HG03196 (cell line): ENCODE measurements at regions not wholly inside any gene's neighbourhood (a gene's known extent, or its start where the extent isn't known, plus 50 kb on each side); places are given as distances from the start of the nearest gene placed in this dataset.
"Not testable (repeated sequence)": the region's sequence is repeated elsewhere in the genome, so short reads cannot be mapped to it uniquely, and the experiment has no call there.

ENCODE experiments used
- ATAC-seq: cut with Tn5 transposase; IDR thresholded peaks from one replicate; pipeline ENCODE4 v1.9.1; 2021; ENCODE audit not compliant: unreplicated experiment

- ATAC-seq: no peak
Measured at GRCh38 chr1:4210043-4210442, 310.0 kb upstream of the C1orf174 start.

DNA sequence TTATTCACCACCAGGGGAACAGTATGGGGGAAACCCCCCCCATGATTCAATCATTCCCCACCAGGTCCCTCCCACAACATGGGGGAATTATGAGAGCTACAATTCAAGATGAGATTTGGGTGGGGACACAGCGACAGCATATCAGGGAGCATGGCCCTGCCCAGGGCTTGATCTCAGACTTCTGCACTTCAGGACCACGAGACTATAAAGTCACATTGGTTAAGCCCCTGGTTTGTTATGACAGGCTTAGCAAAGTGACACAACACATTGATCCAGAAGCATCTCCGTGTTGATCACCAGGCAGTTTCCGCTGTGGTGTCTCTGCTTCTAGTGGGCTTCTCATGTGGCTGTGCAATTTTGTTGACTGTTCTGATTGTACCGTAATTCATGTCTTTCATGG, 312.7 kb upstream of the C1orf174 start:
- no peak for ATAC-seq

GRCh38 chr1:4213366-4213973, 313.4 kb upstream of the C1orf174 start:
- no peak for ATAC-seq

DNA sequence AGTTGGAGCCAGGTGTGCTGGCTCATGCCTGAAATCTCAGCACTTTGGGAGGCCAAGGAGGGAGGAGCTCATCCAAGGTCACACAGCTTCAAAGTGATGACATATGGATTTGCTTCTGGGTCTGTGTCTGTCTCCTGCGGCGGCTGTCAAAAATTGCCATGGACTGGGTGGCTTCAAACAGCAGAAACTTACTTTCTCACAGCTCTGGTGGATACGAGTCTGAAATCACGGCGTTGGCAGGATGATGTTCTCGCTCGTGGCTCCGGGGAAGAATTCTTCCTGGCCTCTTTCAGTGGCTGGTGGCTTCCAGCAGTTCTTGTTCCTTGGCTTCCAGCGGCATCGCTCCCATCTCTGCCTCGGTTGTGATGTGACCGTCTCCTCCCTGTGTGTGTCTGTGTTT, 314.8 kb upstream of the C1orf174 start:
- ATAC-seq: no peak

- no peak for ATAC-seq
Measured at GRCh38 chr1:4215391-4215790, 315.3 kb upstream of the C1orf174 start.

DNA sequence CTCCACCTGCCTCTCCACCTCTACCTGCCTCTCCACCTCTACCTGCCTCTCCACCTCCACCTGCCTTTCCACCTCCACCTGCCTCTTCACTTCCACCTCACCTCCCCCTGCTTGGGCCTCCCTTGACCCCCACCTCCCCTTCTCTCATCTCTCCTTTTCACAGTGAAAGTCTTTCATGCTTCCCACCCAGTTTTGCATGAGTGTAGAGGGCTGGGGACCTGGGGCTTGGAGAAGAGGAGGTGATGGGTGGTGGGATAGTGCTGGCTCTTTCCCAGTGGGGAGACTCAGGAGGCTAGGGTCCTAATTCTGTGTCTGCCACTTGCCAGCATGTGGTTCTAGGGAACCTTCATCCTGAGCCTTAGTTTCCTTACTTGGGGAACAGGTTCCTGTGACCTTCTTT, 316.2 kb upstream of the C1orf174 start:
- ATAC-seq: no peak

- no peak for ATAC-seq
Measured at GRCh38 chr1:4218619-4219018, 318.5 kb upstream of the C1orf174 start.

DNA sequence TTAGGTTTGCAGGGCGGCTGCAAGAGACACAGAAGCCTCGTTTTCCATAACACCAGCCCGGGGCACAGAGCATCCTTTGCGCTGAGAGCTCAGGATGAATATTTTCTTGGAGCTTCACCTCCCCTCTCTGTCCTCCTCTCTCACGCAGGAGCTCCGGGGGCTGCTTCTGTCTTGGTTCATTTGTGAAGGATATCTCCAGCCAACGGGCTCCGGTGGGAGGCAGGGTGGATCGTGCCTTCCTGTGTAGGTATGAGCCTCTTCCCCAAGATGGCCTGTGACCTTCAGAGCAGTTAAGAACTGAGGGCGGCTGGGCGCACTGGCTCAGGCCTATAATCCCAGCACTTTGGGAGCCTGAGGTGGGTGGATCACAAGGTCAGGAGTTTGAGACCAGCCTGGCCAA, 319.0 kb upstream of the C1orf174 start:
- no peak for ATAC-seq

- ATAC-seq: no peak
Measured at GRCh38 chr1:4219826-4220225, 319.8 kb upstream of the C1orf174 start.

- no peak for ATAC-seq
Measured at GRCh38 chr1:4220362-4220761, 320.3 kb upstream of the C1orf174 start.

DNA sequence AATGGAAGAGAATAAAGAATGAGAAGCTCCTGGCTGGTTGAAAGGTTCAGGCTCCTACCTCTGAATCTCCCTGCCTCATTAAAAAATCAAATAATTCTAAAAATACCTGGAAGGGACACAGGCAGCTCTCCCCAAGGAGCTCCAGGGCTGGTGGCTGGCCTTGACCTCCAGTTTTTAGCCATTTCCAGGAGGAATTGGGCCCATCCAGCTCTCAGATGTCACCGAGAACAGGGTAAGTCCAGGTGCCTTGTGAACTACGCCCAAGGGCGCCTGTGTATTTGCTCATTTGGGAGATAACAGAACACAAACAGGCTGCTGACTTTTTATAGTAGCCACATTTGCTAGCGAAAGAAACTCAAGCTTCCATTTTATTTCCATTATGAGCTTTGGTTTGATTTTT, 321.0 kb upstream of the C1orf174 start:
- no peak for ATAC-seq

DNA sequence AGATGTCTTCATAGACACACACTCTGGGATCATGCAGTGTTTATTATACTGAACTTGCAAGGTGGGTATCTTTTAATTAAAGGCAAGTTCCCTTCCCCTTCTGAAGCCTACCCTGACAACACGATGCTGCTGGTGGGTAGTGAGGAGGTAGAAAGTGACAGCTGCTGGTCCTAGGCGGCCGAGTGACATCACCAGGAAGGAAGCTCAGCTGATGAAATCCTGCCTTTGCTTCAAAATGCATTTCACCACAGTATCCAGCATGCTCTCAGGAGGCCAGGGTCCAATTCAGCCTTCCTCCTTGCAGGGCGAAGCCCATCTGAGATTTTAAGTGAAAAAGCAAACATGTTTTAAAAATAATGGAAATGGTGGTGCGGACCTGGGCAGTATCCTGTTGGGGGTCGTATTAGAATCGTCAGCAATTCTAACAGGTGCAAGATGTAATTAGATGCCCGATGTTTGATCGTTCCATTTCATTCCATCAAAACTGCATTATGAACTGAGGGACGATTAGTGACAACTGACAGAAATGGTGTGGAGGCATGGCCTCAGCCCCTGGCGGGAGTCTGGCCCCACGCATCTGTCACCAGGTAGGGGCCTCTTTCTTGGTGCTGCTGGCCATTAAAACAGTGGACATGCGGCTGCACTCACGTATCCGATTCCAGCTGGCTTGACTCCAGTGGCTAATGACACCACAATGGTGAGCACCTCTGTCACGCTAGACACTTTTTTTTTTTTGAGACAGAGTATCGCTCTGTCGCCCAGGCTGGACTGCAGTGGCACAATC, 324.8 kb upstream of the C1orf174 start:
- no peak for ATAC-seq

- ATAC-seq: no peak
Measured at GRCh38 chr1:4227986-4228385, 327.9 kb upstream of the C1orf174 start.

- ATAC-seq: no peak
Measured at GRCh38 chr1:4253935-4254334, 353.9 kb upstream of the C1orf174 start.

DNA sequence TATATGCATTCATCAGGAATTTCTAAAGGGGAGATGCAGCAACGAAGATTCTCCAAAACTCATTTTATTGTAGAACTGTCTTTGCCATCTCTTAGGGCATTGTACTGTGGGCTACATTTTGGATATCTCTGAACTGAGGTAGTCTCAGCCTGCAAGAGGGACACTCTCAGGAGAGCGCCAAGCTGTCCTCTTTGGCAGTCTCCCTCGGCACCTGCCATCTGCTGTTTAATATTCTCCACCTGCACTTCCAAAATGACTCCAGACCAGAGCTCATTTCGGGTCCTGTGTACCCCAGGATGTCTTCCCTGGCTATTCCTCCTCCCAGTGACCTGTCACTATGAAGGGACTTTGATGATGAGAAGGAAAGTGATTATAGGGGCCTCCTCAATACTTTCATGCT, 356.3 kb upstream of the C1orf174 start:
- ATAC-seq: no peak

GRCh38 chr1:4258146-4258777, 358.2 kb upstream of the C1orf174 start:
- not testable (repeated sequence) for ATAC-seq

DNA sequence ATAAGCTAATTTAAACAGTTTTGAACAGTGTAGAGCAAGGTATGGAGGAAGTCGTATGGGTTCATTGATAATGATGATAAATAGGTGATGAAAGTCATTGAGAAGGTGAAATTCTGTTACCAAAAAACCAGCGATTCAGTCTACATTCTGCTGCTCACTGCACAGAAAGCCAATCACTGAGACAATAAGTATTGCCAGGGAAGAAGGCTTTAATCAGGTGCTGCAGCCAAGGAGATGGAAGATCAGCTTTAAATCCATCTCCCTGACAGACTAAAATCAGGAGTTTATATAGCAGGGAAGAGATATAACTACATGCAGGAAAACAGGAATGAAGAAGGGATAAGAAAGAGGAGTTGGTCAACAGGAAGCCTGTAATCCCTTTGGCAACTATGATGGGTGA, 361.3 kb upstream of the C1orf174 start:
- ATAC-seq: no peak

DNA sequence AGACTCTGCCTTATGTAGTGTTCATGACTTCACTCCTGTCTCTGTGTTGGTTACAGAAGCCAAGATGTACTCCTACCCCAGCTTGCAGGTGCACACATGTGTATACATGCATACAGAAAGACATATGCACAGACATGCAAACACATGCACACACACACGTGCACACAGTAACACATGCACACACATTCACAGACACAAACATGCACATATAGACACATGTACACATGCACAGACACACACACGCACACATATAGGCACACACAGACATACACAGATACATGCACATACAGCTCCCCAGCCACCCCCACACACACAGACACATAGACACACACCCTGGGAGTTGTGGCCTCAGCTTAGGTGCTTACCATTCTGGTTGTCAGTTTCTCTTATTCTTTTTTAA, 362.6 kb upstream of the C1orf174 start:
- ATAC-seq: no peak

- ATAC-seq: no peak
Measured at GRCh38 chr1:4263699-4264098, 363.6 kb upstream of the C1orf174 start.

- no peak for ATAC-seq
Measured at GRCh38 chr1:4265836-4266235, 365.8 kb upstream of the C1orf174 start.

DNA sequence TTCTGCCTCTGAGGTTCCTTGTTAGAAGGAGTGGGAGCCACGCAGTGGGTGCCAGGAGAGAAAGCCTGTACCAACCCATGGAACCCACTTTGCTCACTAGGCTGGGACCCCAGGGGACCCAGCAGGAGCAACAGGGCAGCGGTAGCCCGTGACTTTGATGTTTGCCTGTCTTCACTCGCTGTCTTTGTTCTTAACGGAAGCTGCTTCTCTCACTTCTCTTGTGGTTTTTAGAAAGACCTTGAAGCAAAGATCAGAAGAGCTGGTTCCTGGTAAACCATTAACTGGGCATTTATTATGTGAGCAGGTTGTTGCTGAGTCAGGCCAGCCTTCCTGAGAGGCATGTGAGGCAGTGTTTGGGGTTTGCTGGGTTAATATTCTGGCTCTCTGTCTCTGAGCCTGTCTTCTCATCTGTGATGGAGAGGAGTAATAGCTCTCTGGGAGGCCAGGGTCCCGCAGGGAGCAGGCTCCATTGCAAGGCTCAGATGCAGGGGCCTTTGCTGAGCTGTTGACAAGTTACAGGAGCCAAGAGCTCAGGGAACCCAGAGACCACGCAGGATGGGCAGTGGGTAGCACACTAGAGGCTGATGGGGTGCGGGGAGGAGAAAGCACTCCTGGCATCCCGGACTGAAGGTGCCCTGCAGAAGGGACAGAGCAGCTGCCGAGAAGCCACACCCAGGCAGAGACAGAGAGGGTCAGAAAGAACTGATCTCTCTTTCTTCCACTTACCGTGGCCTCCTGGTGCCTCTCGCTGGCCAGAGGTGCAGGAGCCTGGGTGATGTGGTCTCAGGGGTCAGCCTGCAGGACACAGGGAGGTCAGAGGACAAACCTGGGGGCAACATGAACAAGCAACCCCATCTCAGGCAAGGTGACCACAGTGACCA, 367.5 kb upstream of the C1orf174 start:
- ATAC-seq: peak; percentile 88
